ENCODE measurements at regions not wholly inside any gene's neighbourhood (a gene's known extent, or its start where the extent isn't known, plus 50 kb on each side); places are given as distances from the start of the nearest gene placed in this dataset.

DNA sequence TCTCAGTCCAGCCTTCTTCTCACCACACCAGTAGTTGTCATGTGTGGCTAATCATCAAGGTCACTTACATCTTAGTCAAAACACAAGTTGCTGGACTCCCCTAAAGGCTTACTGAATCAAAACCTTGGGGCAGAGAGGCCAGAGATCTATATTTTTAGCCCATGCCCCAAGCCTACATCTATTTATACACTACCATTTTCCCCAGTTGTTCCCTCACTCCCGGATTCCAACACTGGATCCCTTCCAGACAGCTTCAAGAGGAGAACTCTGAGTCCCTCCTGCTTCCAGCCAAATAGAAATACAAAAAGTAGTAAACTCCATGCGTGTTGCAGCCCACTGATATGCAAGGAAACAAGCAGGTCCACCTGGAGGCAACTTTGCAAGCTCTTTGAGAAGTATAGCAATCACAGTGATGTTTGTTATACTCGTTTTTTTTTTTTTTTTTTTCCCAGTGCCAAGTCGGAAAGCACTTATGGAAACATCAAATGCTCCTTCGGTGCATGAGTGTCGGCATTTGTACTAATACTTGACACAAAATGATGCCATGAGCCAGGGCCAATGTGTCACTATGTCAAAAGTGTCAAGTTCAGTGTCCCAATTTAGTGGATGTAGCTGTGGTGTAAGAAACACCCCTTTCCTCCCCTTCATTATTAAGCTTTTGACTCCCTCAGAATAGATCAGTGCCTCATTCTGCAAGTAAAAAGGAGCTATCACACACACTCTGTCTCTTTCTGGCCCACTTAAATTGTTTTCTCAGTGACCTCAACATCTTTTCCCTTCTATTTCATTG, 594.2 kb upstream of the SGCD start (continued):
- TF ChIP-seq CBX5 (IDR thresholded peaks at IDR 0.05; ENCODE audit: low read depth, low read length) (no peak), HDAC6 (IDR thresholded peaks at IDR 0.05; ENCODE audit: low read depth, low read length) (no peak), SIRT6 (IDR thresholded peaks at IDR 0.05; ENCODE audit: low read length) (no peak), RNF2 (IDR thresholded peaks at IDR 0.05; ENCODE audit: borderline replicate concordance, low read depth, low read length, missing control alignments, poor library complexity, severe bottlenecking) (no peak), MAFK (IDR thresholded peaks at IDR 0.05; ENCODE audit: low read depth, low read length) (no peak), NRF1 (IDR thresholded peaks at IDR 0.05; ENCODE audit: low read depth, low read length) (no peak)
- TF ChIP-seq, protein P1, sequence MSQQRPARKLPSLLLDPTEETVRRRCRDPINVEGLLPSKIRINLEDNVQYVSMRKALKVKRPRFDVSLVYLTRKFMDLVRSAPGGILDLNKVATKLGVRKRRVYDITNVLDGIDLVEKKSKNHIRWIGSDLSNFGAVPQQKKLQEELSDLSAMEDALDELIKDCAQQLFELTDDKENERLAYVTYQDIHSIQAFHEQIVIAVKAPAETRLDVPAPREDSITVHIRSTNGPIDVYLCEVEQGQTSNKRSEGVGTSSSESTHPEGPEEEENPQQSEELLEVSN (IDR thresholded peaks at IDR 0.05), result no peak

Measured in H1 (cell line).